Mesenchymal stem cell (in vitro differentiated cells and primary cell): ENCODE measurements at regions not wholly inside any gene's neighbourhood (a gene's known extent, or its start where the extent isn't known, plus 50 kb on each side); places are given as distances from the start of the nearest gene placed in this dataset.

Experiments used
- DNase-seq: peaks from one replicate; pipeline ENCODE4 v3.0.0-alpha.2; 2013
- H2AFZ ChIP-seq: one replicate; pipeline ENCODE4 v1.6.1; 2013; ENCODE audit warnings: low read depth, mild to moderate bottlenecking, control low read depth, inconsistent platforms, low read length, moderate library complexity
- H2AK5ac ChIP-seq: 2 replicates; pipeline ENCODE4 v1.6.1; 2013; ENCODE audit warnings: low read length, moderate library complexity, mild to moderate bottlenecking, inconsistent platforms; ENCODE audit not compliant: severe bottlenecking
- H2BK120ac ChIP-seq: one replicate; pipeline ENCODE4 v1.6.1; 2013; ENCODE audit warnings: low read depth, mild to moderate bottlenecking, inconsistent platforms, low read length, moderate library complexity
- H2BK12ac ChIP-seq, 2 experiments: one replicate each; pipeline ENCODE4 v1.6.1; 2013; ENCODE audit warnings: inconsistent platforms in 2 of 2, low read length in 2 of 2, mild to moderate bottlenecking in 2 of 2, moderate library complexity in 2 of 2, control low read depth in 1 of 2
- H2BK15ac ChIP-seq: one replicate; pipeline ENCODE4 v1.6.1; 2013; ENCODE audit warnings: mild to moderate bottlenecking, low read depth, inconsistent platforms; ENCODE audit not compliant: poor library complexity, severe bottlenecking
- H2BK5ac ChIP-seq: 2 replicates; pipeline ENCODE4 v1.6.1; 2013; ENCODE audit warnings: low read depth, mild to moderate bottlenecking, low read length, control low read depth, inconsistent platforms; ENCODE audit not compliant: poor library complexity, severe bottlenecking
- H3K14ac ChIP-seq, 2 experiments: one replicate each; pipeline ENCODE4 v1.6.1; 2013; ENCODE audit warnings: inconsistent platforms in 2 of 2, low read length in 2 of 2, control low read depth in 1 of 2, mild to moderate bottlenecking in 1 of 2, moderate library complexity in 1 of 2
- H3K18ac ChIP-seq, 2 experiments: one replicate each; pipeline ENCODE4 v1.6.1; 2013; ENCODE audit warnings: inconsistent platforms in 2 of 2, low read length in 2 of 2, control low read depth in 1 of 2, low read depth in 1 of 2, mild to moderate bottlenecking in 1 of 2
- H3K23ac ChIP-seq, 2 experiments: one replicate each; pipeline ENCODE4 v1.6.1; 2013; ENCODE audit warnings: inconsistent platforms in 2 of 2, low read length in 2 of 2, mild to moderate bottlenecking in 2 of 2, moderate library complexity in 2 of 2, control low read depth in 1 of 2
- H3K27ac ChIP-seq: 2 replicates; pipeline ENCODE4 v1.5.1; 2013; ENCODE audit warnings: mild to moderate bottlenecking, moderate library complexity, low read length, control low read depth, inconsistent platforms; ENCODE audit not compliant: poor library complexity, severe bottlenecking
- H3K27me3 ChIP-seq, 2 experiments: 2 replicates each; pipeline versions ENCODE4 v1.6.1 to v1.7.0; 2013; ENCODE audit warnings: low read length in 2 of 2, mild to moderate bottlenecking in 2 of 2, moderate library complexity in 2 of 2, control low read depth in 1 of 2, inconsistent platforms in 1 of 2; ENCODE audit not compliant: control insufficient read depth in 1 of 2, insufficient read depth in 1 of 2
- H3K36me3 ChIP-seq, 2 experiments: 2 replicates each; pipeline versions ENCODE4 v1.6.1 to v1.7.0; 2013; ENCODE audit warnings: low read length in 2 of 2, control low read depth in 1 of 2, inconsistent platforms in 1 of 2, low read depth in 1 of 2, mild to moderate bottlenecking in 1 of 2; ENCODE audit not compliant: insufficient read depth in 2 of 2, control insufficient read depth in 1 of 2
- H3K4ac ChIP-seq, 2 experiments: one replicate each; pipeline ENCODE4 v1.6.1; 2013; ENCODE audit warnings: inconsistent platforms in 2 of 2, low read length in 2 of 2, mild to moderate bottlenecking in 2 of 2, moderate library complexity in 2 of 2, control low read depth in 1 of 2, low read depth in 1 of 2
- H3K4me1 ChIP-seq: 2 replicates; pipeline ENCODE4 v1.6.1; 2013; ENCODE audit warnings: low read depth, low read length, control low read depth; ENCODE audit not compliant: control insufficient read depth, insufficient read depth
- H3K4me2 ChIP-seq: 2 replicates; pipeline ENCODE4 v1.6.1; 2013; ENCODE audit warnings: low read length, mild to moderate bottlenecking, inconsistent platforms; ENCODE audit not compliant: poor library complexity, severe bottlenecking
- H3K4me3 ChIP-seq, 2 experiments: 2 replicates each; pipeline versions ENCODE4 v1.5.1 to v1.7.0; 2013; ENCODE audit warnings: low read length in 2 of 2, mild to moderate bottlenecking in 2 of 2, control low read depth in 1 of 2, low read depth in 1 of 2; ENCODE audit not compliant: insufficient read depth in 1 of 2
- H3K79me1 ChIP-seq: replicated peaks from 2 replicates; pipeline ENCODE4 v1.6.1; 2013; ENCODE audit warnings: mild to moderate bottlenecking, control low read depth, low read length, inconsistent platforms; ENCODE audit not compliant: poor library complexity, severe bottlenecking
- H3K9ac ChIP-seq: 2 replicates; pipeline ENCODE4 v1.7.0; 2013; ENCODE audit warnings: mild to moderate bottlenecking, low read length, moderate library complexity
- H3K9me3 ChIP-seq: 2 replicates; pipeline ENCODE4 v1.7.0; 2013; ENCODE audit warnings: mild to moderate bottlenecking, low read length; ENCODE audit not compliant: control insufficient read depth
- H4K8ac ChIP-seq: one replicate; pipeline ENCODE4 v1.6.1; 2013; ENCODE audit warnings: inconsistent platforms, mild to moderate bottlenecking, low read length, moderate library complexity
- H4K91ac ChIP-seq: one replicate; pipeline ENCODE4 v1.6.1; 2013; ENCODE audit warnings: mild to moderate bottlenecking, low read length, inconsistent platforms
- WGBS: methylation state at CpG from one replicate; pipeline ENCODE4 v1.1.7; 2013; ENCODE audit warnings: mixed read lengths; 5-methylcytosine and 5-hydroxymethylcytosine counted together

GRCh38 chr2:51920509-51920908, 888.6 kb upstream of the NRXN1 start:
- no peak overlapping the region for H2BK15ac ChIP-seq
- no peaks in the 10 kb centered on the region for H3K4me1 ChIP-seq
- no peak for DNase-seq
- H4K91ac ChIP-seq = no peak overlapping the region
- no peak overlapping the region for H3K4ac ChIP-seq
- H3K9ac ChIP-seq = no peak overlapping the region
- no peaks in the 10 kb centered on the region for H3K27me3 ChIP-seq
- H3K4me2 ChIP-seq = no peak overlapping the region
- H2AFZ ChIP-seq = no peak overlapping the region
- no peak overlapping the region for H2BK5ac ChIP-seq
- no peaks in the 10 kb centered on the region for H3K36me3 ChIP-seq
- H3K9me3 ChIP-seq = peaks cover 22% of the 10 kb centered on the region
- H3K23ac ChIP-seq = no peak overlapping the region
- H2BK12ac ChIP-seq = no peak overlapping the region
- no peaks in the 10 kb centered on the region for H3K79me1 ChIP-seq
- H3K18ac ChIP-seq = no peak overlapping the region
- no peak overlapping the region for H3K14ac ChIP-seq
- H3K4me3 ChIP-seq = no peak overlapping the region
- H2BK120ac ChIP-seq = no peak overlapping the region
- H3K27ac ChIP-seq = no peak overlapping the region
- no peak overlapping the region for H4K8ac ChIP-seq
- no peak overlapping the region for H2AK5ac ChIP-seq
- WGBS = 89% methylated on average over 5 of the region's 6 CpGs

GRCh38 chr2:51919395-51919794, 887.5 kb upstream of the NRXN1 start:
- no peak overlapping the region for H3K9ac ChIP-seq
- WGBS = no CpG with 5 or more reads among the region's 1 CpG

GRCh38 chr2:51918113-51918512, 886.2 kb upstream of the NRXN1 start:
- WGBS = 90% methylated on average over 3 of the region's 3 CpGs

More at GRCh38 chr2:51919395-51919794, 887.5 kb upstream of the NRXN1 start:
- Histone ChIP-seq H2BK120ac (no peak overlapping the region), H2BK5ac (no peak overlapping the region), H3K9me3 (peaks cover 16% of the 10 kb centered on the region), H3K27me3 (no peaks in the 10 kb centered on the region), H3K23ac (no peak overlapping the region), H3K27ac (no peak overlapping the region), H2AFZ (no peak overlapping the region), H3K14ac (no peak overlapping the region), H3K36me3 (no peaks in the 10 kb centered on the region), H2BK12ac (no peak overlapping the region), H2BK15ac (no peak overlapping the region), H3K79me1 (no peaks in the 10 kb centered on the region), H2AK5ac (no peak overlapping the region), H3K4me3 (no peak overlapping the region), H3K4me2 (no peak overlapping the region), H3K4me1 (no peaks in the 10 kb centered on the region), H4K8ac (no peak overlapping the region), H3K18ac (no peak overlapping the region), H4K91ac (no peak overlapping the region), H3K4ac (no peak overlapping the region)
- no peak for DNase-seq

GRCh38 chr2:51903728-51904127, 871.8 kb upstream of the NRXN1 start:
- Histone ChIP-seq H2BK5ac (no peak overlapping the region), H3K4me1 (no peaks in the 10 kb centered on the region), H3K27ac (no peak overlapping the region), H2BK120ac (no peak overlapping the region), H3K4me3 (no peak overlapping the region), H3K23ac (no peak overlapping the region), H2BK15ac (no peak overlapping the region), H2AFZ (no peak overlapping the region), H3K9ac (no peak overlapping the region), H2BK12ac (no peak overlapping the region), H3K4ac (no peak overlapping the region), H4K8ac (no peak overlapping the region), H2AK5ac (no peak overlapping the region), H3K27me3 (no peaks in the 10 kb centered on the region), H4K91ac (no peak overlapping the region), H3K18ac (no peak overlapping the region), H3K79me1 (no peaks in the 10 kb centered on the region), H3K9me3 (no peaks in the 10 kb centered on the region), H3K36me3 (no peaks in the 10 kb centered on the region), H3K14ac (no peak overlapping the region), H3K4me2 (no peak overlapping the region)
- WGBS = 6% methylated on average over 1 of the region's 1 CpG
- DNase-seq = no peak

More at GRCh38 chr2:51918113-51918512, 886.2 kb upstream of the NRXN1 start:
- Histone ChIP-seq H2BK12ac (no peak overlapping the region), H3K4me2 (no peak overlapping the region), H2BK5ac (no peak overlapping the region), H3K9ac (no peak overlapping the region), H2BK15ac (no peak overlapping the region), H4K8ac (no peak overlapping the region), H2AK5ac (no peak overlapping the region), H4K91ac (no peak overlapping the region), H3K9me3 (peaks cover 14% of the 10 kb centered on the region), H3K27me3 (no peaks in the 10 kb centered on the region), H2AFZ (no peak overlapping the region), H3K4ac (no peak overlapping the region), H3K4me3 (no peak overlapping the region), H3K23ac (no peak overlapping the region), H2BK120ac (no peak overlapping the region), H3K14ac (no peak overlapping the region), H3K79me1 (no peaks in the 10 kb centered on the region), H3K4me1 (no peaks in the 10 kb centered on the region), H3K18ac (no peak overlapping the region), H3K27ac (no peak overlapping the region), H3K36me3 (no peaks in the 10 kb centered on the region)
- DNase-seq = no peak
